GM06990 (cell line): ENCODE measurements at regions not wholly inside any gene's neighbourhood (a gene's known extent, or its start where the extent isn't known, plus 50 kb on each side); places are given as distances from the start of the nearest gene placed in this dataset.

Experiments
- DNase-seq: peaks from one replicate; pipeline ENCODE4 v3.0.0-alpha.2; 2011; ENCODE audit not compliant: insufficient read length; ENCODE audit errors: extremely low read depth
- H3K27me3 ChIP-seq: replicated peaks from 2 replicates; pipeline ENCODE4 v1.6.0; 2011; ENCODE audit warnings: low read length; ENCODE audit not compliant: control insufficient read depth, insufficient read depth
- H3K36me3 ChIP-seq: 2 replicates; pipeline ENCODE4 v1.5.1; 2011; ENCODE audit warnings: low read length; ENCODE audit not compliant: control insufficient read depth, insufficient read depth
- H3K4me3 ChIP-seq: replicated peaks from 2 replicates; pipeline ENCODE4 v1.5.1; 2011; ENCODE audit warnings: low read depth, mild to moderate bottlenecking, control low read depth, low read length
- CTCF ChIP-seq: IDR thresholded peaks from 2 replicates; pipeline ENCODE4 v1.5.1; 2011; ENCODE audit warnings: low read length, control low read depth, mild to moderate bottlenecking, inconsistent platforms; ENCODE audit not compliant: insufficient read depth, poor library complexity, severe bottlenecking

- Histone ChIP-seq H3K27me3 (no peaks in the 10 kb centered on the region), H3K36me3 (no peaks in the 10 kb centered on the region), H3K4me3 (no peak overlapping the region)
- no peak for DNase-seq
- TF ChIP-seq CTCF = no peak
Observed at GRCh38 chr6:86820750-86821149, 116.6 kb upstream of the HTR1E start.

- TF ChIP-seq CTCF = no peak
- H3K36me3 ChIP-seq = no peaks in the 10 kb centered on the region
- H3K4me3 ChIP-seq = no peak overlapping the region
- H3K27me3 ChIP-seq = no peaks in the 10 kb centered on the region
- no peak for DNase-seq
Observed at GRCh38 chr6:86793649-86794048, 143.7 kb upstream of the HTR1E start.

- no peaks in the 10 kb centered on the region for H3K36me3 ChIP-seq
- TF ChIP-seq CTCF = no peak
- no peak overlapping the region for H3K4me3 ChIP-seq
- no peaks in the 10 kb centered on the region for H3K27me3 ChIP-seq
- DNase-seq = no peak
Observed at GRCh38 chr6:86791476-86791875, 145.9 kb upstream of the HTR1E start.

- DNase-seq = no peak
- no peaks in the 10 kb centered on the region for H3K36me3 ChIP-seq
- H3K4me3 ChIP-seq = no peak overlapping the region
- H3K27me3 ChIP-seq = no peaks in the 10 kb centered on the region
- TF ChIP-seq CTCF = no peak
Observed at GRCh38 chr6:86789779-86790411, 147.4 kb upstream of the HTR1E start.

GRCh38 chr6:86782328-86782727, 155.0 kb upstream of the HTR1E start:
- DNase-seq = no peak
- Histone ChIP-seq H3K36me3 (no peaks in the 10 kb centered on the region), H3K27me3 (no peaks in the 10 kb centered on the region), H3K4me3 (no peak overlapping the region)
- TF ChIP-seq CTCF = no peak

- TF ChIP-seq CTCF = no peak
- H3K4me3 ChIP-seq = no peak overlapping the region
- no peaks in the 10 kb centered on the region for H3K36me3 ChIP-seq
- DNase-seq = no peak
- no peaks in the 10 kb centered on the region for H3K27me3 ChIP-seq
Observed at GRCh38 chr6:86780923-86781322, 156.4 kb upstream of the HTR1E start.
